COLO829 (cell line): ENCODE measurements at regions not wholly inside any gene's neighbourhood (a gene's known extent, or its start where the extent isn't known, plus 50 kb on each side); places are given as distances from the start of the nearest gene placed in this dataset.
A peak's percentile ranks its signal among the peaks of the same experiment; 100 is the strongest.
"Not testable (repeated sequence)": the region's sequence is repeated elsewhere in the genome, so short reads cannot be mapped to it uniquely, and the experiment has no call there.

ENCODE experiments used
- DNase-seq: peaks from one replicate; pipeline ENCODE4 v3.0.0; 2012; ENCODE audit warnings: low spot score

GRCh38 chr1:157217486-157217885 lies 79.3 kb upstream of the ETV3 start:
- no peak for DNase-seq

GRCh38 chr1:157213836-157214235 lies 75.6 kb upstream of the ETV3 start:
- no peak for DNase-seq

DNA sequence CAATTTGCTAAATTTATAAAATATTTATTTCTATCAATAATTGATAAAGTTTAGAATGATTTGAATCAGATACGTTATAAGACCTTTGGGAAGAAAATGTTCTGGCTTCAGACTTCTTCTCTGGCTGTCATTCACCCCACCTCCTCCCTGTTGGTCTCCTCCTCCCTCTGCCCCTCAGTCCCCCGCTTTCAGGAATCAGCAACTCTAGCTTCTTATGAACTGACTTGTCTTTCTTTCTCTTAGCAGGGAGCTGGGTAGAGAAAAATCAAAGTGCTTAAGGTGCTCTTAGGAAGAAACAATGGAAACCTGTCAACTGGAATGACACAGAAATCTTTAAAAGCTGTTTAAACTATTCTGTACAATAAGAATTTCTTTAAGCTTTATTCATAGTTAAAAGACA lies 71.3 kb upstream of the ETV3 start:
- no peak for DNase-seq

GRCh38 chr1:157205982-157206381 lies 67.8 kb upstream of the ETV3 start:
- DNase-seq = not testable (repeated sequence)

- no peak for DNase-seq
Measured at GRCh38 chr1:157203166-157203565, 65.0 kb upstream of the ETV3 start.

DNA sequence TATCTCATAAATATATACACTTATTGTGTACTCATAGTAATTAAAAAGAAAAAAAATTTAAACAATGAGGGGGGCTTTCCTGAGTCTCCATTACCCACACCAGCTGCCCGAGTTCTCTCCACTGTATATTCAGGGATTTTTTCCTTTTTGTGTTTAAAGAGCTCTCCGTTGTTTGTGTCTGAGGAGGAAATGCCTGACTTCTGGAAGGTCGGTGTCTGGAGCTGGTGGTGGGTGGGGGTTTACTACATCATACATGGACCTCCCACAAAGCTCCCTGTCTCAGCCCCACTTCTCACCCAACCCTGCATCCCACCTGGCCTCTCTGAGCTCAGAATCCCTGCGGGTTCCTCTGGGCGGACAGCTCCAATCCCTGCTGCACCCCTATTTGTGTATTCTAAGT lies 64.1 kb upstream of the ETV3 start:
- no peak for DNase-seq

- no peak for DNase-seq
Measured at GRCh38 chr1:157201767-157202166, 63.6 kb upstream of the ETV3 start.

GRCh38 chr1:157200451-157200850 lies 62.3 kb upstream of the ETV3 start:
- DNase-seq = no peak

DNA sequence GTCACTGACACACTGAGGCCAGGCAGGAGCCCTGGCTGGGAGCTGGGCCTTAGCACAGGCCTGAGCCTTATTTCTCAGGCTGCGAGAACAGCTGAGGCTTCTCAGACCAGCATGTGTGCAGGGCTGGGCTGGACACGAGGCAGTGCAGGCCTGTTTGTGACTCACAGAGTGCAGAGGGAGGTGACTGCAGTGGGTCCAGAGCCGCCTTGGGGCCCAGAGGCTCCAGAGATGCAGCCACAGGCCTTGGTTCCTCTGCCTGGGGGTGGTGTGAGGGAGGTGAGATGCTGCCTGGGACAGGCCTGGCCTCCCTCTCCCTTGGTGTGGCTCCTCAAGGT lies 61.2 kb upstream of the ETV3 start:
- no peak for DNase-seq

- DNase-seq = no peak
Measured at GRCh38 chr1:157198619-157199420, 60.6 kb upstream of the ETV3 start.

- DNase-seq = no peak
Measured at GRCh38 chr1:157197906-157198435, 59.8 kb upstream of the ETV3 start.

GRCh38 chr1:157196670-157197456 lies 58.7 kb upstream of the ETV3 start:
- DNase-seq = peak; percentile 31

GRCh38 chr1:157196245-157196543 lies 58.0 kb upstream of the ETV3 start:
- DNase-seq = no peak

DNA sequence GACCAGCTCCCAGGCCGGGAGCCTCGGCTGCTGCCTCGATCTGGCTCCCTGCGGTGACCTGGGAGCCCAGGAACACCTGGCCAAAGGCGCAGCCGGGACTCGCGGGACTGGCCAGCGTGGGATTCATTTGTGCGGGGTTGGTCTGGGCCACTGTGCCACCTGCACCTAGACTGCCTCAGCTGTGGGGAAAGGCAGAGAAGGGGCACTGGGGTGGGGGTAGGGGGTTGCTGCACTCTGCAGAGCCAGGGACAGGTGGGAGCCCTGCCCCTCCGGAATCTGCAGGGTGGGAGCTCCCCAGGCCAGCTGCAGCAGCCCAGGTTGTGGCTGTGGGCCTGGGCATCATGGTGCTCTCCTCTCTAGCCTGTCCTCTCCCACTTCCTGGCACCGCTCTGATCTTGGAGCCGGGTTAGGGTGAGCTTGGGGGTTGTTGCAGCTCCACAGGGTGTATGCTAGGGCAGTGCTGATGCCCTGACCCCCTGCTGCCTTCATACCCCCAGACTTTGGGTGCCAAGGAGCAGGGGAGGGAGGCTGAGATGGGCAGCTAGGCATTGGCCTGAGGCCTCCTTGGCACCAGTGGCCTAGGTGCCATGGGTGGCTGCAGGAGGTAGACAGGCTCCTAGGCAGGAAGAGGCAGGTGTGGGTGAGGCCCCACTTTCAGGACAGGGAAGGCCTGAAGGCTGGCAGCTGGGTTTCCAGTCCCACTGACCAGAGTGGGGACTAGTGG lies 57.5 kb upstream of the ETV3 start:
- no peak for DNase-seq

- no peak for DNase-seq
Measured at GRCh38 chr1:157194731-157195520, 56.7 kb upstream of the ETV3 start.

DNA sequence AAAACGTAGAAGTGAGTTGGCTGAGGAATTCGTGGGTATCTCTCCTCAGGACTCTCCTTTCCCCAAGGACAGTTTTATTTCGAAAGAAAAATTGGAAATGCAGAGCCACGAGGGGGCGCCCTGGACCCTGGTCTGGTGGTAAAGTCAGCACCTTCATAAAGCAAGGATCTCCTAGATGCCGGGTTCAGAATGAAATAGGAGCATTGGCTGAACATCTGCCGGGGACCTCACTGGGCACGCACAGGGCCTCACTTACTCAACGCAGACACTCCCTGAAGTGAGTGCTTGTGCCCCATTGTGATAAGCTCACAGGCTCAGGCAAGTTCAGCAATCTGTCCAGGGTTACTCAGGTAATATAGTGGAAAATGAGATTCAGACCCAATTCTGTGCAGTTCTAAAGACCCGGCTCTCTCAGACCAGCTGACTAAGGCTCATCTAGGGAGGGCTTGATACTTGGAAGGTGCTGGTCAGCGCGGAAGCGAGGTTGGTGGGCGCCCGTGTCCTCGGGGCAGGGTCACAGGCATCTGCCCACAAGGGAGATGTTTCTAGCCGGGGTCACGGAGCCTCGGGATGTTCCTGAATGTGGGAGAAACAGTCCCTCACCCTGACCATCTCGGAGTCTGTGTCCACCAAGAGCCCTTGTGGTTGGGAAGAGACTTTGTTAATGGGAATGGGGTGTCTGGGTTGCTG lies 55.7 kb upstream of the ETV3 start:
- peak; percentile 77 for DNase-seq

DNA sequence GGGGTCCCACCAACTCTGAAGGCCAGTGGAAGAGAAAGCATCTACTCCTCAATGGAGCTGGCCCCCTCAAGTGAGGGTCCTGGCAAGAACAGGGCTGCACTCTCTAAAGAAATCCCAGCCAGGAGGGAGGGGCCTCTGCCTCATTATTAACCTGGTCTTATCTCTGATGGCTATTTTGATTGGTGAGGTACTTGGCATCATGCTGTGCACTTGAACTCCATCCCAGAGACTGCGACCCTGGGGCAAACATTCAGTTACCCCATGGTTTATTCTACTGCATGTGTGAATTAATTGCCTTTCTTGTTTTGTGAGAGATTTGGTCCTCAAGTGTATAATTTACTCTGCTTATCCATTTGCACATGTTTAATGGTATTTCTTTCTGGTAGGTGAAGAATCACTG lies 55.0 kb upstream of the ETV3 start:
- DNase-seq = no peak

DNA sequence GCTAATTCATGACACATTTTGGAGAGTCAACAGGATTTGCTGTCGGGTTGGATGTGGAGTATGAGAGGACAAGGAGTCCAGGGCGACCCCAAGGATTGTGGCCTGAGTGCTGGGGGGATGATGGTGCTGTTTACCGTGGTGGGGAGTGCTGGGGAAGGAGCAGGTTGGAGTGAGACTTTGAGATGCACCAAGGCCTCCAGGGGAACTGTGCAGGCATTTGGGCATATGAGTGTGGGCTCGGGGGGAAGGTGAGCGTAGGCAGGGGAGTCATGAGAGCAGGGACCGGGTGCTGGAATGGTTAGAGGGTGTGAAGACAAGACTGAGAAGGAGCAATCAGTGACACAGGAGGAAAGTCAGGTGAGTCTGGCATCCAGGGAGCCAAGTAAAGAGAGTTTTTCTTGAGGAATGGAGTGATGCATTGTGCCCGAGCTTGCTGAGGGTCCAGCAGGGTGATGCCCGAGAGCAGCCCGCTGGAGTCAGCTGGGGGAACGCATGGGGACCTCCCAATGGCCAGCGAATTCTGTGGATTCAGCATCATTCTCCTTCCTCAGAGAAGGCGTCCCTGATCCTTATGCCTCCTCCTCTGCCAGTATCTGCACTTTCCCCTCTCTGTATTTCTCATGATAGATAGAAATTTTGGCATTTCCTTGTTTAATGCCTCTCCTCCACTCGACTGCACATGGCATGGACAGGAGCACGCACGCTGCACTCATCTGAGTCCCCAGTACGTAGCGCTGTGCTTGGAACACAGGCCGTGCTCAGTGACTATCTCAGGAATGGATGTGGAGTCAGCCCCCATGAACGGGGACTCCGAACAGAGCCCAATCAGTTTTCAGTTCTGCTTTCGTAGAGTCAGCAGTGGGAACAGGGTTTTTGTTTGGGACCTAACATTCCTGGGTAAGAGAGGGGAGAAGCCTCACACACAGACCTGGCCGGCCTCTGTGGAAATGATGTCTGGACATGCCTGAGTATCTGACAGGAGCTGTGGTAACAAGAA lies 52.1 kb upstream of the ETV3 start:
- DNase-seq = no peak

DNA sequence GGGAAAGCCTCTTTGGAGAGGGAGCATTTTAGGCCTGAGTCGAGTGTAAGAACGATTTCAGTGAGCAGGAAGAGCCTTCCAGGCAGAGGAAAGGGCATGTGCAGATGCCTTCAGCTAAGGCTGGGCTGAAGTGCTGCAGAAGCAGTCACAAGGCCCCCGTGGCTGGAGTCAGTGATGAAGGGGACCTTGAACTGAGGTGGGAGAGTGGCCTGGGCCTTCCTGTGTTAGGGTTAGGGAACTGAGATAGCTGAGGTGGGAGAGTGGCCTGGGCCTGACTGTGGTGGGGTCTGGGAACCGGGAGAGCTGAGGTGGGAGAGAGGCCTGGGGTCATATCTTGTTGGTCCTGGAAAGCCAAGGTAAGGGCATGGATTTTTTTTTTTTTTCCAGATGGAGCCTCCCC lies 50.9 kb upstream of the ETV3 start:
- DNase-seq = no peak
